CD4-positive, alpha-beta T cell (primary cell): ENCODE measurements at regions not wholly inside any gene's neighbourhood (a gene's known extent, or its start where the extent isn't known, plus 50 kb on each side); places are given as distances from the start of the nearest gene placed in this dataset.

Source experiments
- ATAC-seq: fragments of 200-7000 bp; cut with Tn5 transposase; one replicate; pipeline ENCODE4 v1.10.0; 2022; ENCODE audit warnings: mild to moderate bottlenecking; ENCODE audit not compliant: poor library complexity
- CTCF ChIA-PET: fragments of 350-600 bp; sonication (Branson Sonifier 250); formaldehyde crosslinking; loops from one replicate; lab custom pipeline; 2021; ENCODE audit warnings: antibody characterized with exemption, inconsistent platforms; lab: Charles Lee
- POLR2A ChIA-PET: fragments of 350-600 bp; sonication (Branson Sonifier 250); formaldehyde crosslinking; loops from one replicate; lab custom pipeline; 2021; ENCODE audit warnings: antibody characterized with exemption, inconsistent platforms; lab: Charles Lee
- DNase-seq, 14 experiments: peaks; one replicate each; pipeline ENCODE4 v3.0.0-alpha.2; 2013 to 2020; ENCODE audit warnings: mixed read lengths in 2 of 14
- H3K27ac ChIP-seq, 2 donors: one replicate each; pipeline versions ENCODE4 v1.5.1 to v1.7.0; 2013; ENCODE audit warnings: low read length in 2 of 2, low read depth in 1 of 2, mild to moderate bottlenecking in 1 of 2
- H3K27me3 ChIP-seq, 2 experiments: 1 replicate in 1 of 2; 2 replicates in 1 of 2; pipeline versions ENCODE4 v1.6.1 to v1.7.0; 2013; ENCODE audit warnings: low read length in 2 of 2, control low read depth in 1 of 2, mild to moderate bottlenecking in 1 of 2, moderate library complexity in 1 of 2; ENCODE audit not compliant: insufficient read depth in 2 of 2, control insufficient read depth in 1 of 2
- H3K36me3 ChIP-seq: one replicate; pipeline ENCODE4 v1.6.1; 2013; ENCODE audit warnings: low read length, control low read depth; ENCODE audit not compliant: insufficient read depth
- H3K4me1 ChIP-seq: one replicate; pipeline ENCODE4 v1.6.1; 2013; ENCODE audit warnings: low read length, control low read depth; ENCODE audit not compliant: insufficient read depth
- H3K4me3 ChIP-seq: one replicate; pipeline ENCODE4 v1.5.1; 2013; ENCODE audit warnings: mild to moderate bottlenecking, low read length, moderate library complexity
- H3K9me3 ChIP-seq, 2 experiments: 1 replicate in 1 of 2; 2 replicates in 1 of 2; pipeline versions ENCODE4 v1.6.1 to v1.7.0; 2013; ENCODE audit warnings: low read length in 2 of 2, mild to moderate bottlenecking in 2 of 2, control low read depth in 1 of 2, moderate library complexity in 1 of 2; ENCODE audit not compliant: control insufficient read depth in 1 of 2, insufficient read depth in 1 of 2
- H3K27ac Mint-ChIP-seq: one replicate; pipeline ENCODE4 v1.8.0; 2020; ENCODE audit warnings: mixed read lengths
- H3K27me3 Mint-ChIP-seq: one replicate; pipeline ENCODE4 v1.8.0; 2021; ENCODE audit warnings: mixed read lengths
- H3K36me3 Mint-ChIP-seq: one replicate; pipeline ENCODE4 v1.8.0; 2021; ENCODE audit warnings: low read depth, mixed read lengths
- H3K4me1 Mint-ChIP-seq: one replicate; pipeline ENCODE4 v1.8.0; 2021; ENCODE audit warnings: low read depth, mixed read lengths
- H3K4me3 Mint-ChIP-seq: one replicate; pipeline ENCODE4 v1.8.0; 2020; ENCODE audit warnings: mild to moderate bottlenecking, mixed read lengths
- H3K9me3 Mint-ChIP-seq: one replicate; pipeline ENCODE4 v1.8.0; 2020; ENCODE audit warnings: mixed read lengths
- CTCF ChIP-seq: fragments of 200-600 bp; IDR thresholded peaks from one replicate; pipeline ENCODE4 v1.8.0; 2022; ENCODE audit warnings: antibody characterized with exemption, mild to moderate bottlenecking
- intact Hi-C, 2 experiments: fragments of 100-400 bp; cut with DNase I in 1 of 2; cut with micrococcal nuclease in 1 of 2; formaldehyde crosslinking; loops; one replicate each; pipeline versions ENCODE4 v1.15.1 to v1.9.0; 2023 to 2025; cut with DNase I, micrococcal nuclease

DNA sequence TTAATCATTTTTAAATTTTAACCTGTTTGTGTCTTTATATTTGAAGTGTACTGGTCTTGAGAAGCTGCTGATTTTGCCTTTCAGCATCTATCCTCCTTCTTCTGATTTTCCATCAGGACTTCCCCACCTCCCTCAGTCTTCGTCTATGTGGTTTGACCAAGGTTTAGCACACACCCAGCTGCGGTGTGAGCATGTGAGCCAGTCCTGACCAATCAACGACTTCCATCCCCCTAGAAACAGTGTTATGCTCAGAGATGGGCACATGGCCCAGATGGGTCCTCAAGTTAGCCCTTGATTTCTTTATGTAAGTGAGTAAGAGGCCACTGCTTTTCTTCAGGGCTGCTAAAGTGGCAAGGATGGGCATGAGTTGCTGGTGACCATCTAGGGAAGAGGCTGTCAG is 190.8 kb downstream of the MATN1 start:
- Histone ChIP-seq H3K27me3 (peaks cover 0 to 6% of the 10 kb centered on the region in 2 experiments), H3K36me3 (no peaks in the 10 kb centered on the region), H3K9me3 (no peaks in the 10 kb centered on the region), H3K4me3 (no peak overlapping the region), H3K27ac (no peak overlapping the region), H3K4me1 (no peaks in the 10 kb centered on the region)
- no peaks in the 10 kb centered on the region for H3K4me1 Mint-ChIP-seq
- no peak overlapping the region for H3K4me3 Mint-ChIP-seq
- ATAC-seq (no peak), DNase-seq (no peak)
- no peaks in the 10 kb centered on the region for H3K9me3 Mint-ChIP-seq
- no peak overlapping the region for H3K27ac Mint-ChIP-seq
- intact Hi-C loops, result no loop called here
- H3K36me3 Mint-ChIP-seq, result no peaks in the 10 kb centered on the region
- peaks cover 5% of the 10 kb centered on the region for H3K27me3 Mint-ChIP-seq
- ChIA-PET POLR2A (no interaction called here), CTCF (no interaction called here)
- no peak for TF ChIP-seq CTCF

DNA sequence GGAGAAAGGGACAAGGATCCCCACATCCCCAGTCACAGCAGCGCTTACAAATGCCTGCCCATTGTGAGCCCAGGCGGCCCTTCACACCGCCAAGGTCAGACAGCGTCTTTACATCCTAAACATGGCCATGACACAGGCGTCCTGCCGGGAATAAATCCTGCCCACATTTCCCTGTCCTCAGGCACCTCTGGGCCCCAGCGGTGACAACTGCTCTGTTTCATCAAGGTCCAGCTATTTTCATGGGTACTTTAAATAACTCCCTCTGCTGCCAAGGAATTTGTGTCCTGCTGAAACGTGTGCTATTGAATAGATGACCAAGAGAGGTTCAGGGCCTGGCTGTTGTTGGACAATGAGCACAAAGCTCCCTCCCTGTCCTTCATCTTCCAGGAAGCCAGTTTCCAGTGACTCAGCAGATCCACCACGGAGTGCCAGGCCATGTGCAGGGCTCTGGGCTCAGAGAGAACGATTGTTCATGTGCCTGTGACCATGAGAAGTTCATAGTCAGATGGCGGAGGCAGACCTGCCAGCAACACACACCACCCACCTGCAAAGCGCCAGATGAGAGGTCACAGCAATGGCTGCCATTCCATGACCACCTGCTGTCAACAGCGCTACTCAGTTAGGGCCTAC is 195.8 kb downstream of the MATN1 start:
- intact Hi-C loops, result no loop called here
- ATAC-seq (no peak), DNase-seq (no peak)
- H3K9me3 Mint-ChIP-seq, result no peaks in the 10 kb centered on the region
- no peaks in the 10 kb centered on the region for H3K36me3 ChIP-seq
- ChIA-PET CTCF (no interaction called here), POLR2A (no interaction called here)
- no peak overlapping the region for H3K27ac ChIP-seq
- peaks cover 0 to 15% of the 10 kb centered on the region in 2 experiments for H3K27me3 ChIP-seq
- H3K4me1 ChIP-seq, result no peaks in the 10 kb centered on the region
- H3K4me3 Mint-ChIP-seq, result no peak overlapping the region
- no peaks in the 10 kb centered on the region for H3K36me3 Mint-ChIP-seq
- peaks cover 24% of the 10 kb centered on the region for H3K27me3 Mint-ChIP-seq
- TF ChIP-seq CTCF, result no peak
- H3K4me1 Mint-ChIP-seq, result no peaks in the 10 kb centered on the region
- H3K27ac Mint-ChIP-seq, result no peak overlapping the region
- H3K4me3 ChIP-seq, result no peak overlapping the region
- peaks cover 0 to 11% of the 10 kb centered on the region in 2 experiments for H3K9me3 ChIP-seq

GRCh38 chr1:30526652-30527345 is 196.6 kb downstream of the MATN1 start:
- H3K4me1 ChIP-seq, result no peaks in the 10 kb centered on the region
- peaks cover 30% of the 10 kb centered on the region for H3K27me3 Mint-ChIP-seq
- H3K36me3 Mint-ChIP-seq, result no peaks in the 10 kb centered on the region
- no peaks in the 10 kb centered on the region for H3K4me1 Mint-ChIP-seq
- H3K9me3 ChIP-seq, result peaks cover 0 to 11% of the 10 kb centered on the region in 2 experiments
- ChIA-PET CTCF (no interaction called here), POLR2A (no interaction called here)
- peaks cover 0 to 23% of the 10 kb centered on the region in 2 experiments for H3K27me3 ChIP-seq
- no peak overlapping the region for H3K27ac ChIP-seq
- DNase-seq (no peak), ATAC-seq (no peak)
- H3K27ac Mint-ChIP-seq, result no peak overlapping the region
- no peak overlapping the region for H3K4me3 Mint-ChIP-seq
- intact Hi-C loops, result no loop called here
- no peaks in the 10 kb centered on the region for H3K9me3 Mint-ChIP-seq
- no peak overlapping the region for H3K4me3 ChIP-seq
- no peaks in the 10 kb centered on the region for H3K36me3 ChIP-seq
- TF ChIP-seq CTCF, result no peak
